ENCODE measurements at regions not wholly inside any gene's neighbourhood (a gene's known extent, or its start where the extent isn't known, plus 50 kb on each side); places are given as distances from the start of the nearest gene placed in this dataset.
"Not testable (repeated sequence)": the region's sequence is repeated elsewhere in the genome, so short reads cannot be mapped to it uniquely, and the experiment has no call there.

DNA sequence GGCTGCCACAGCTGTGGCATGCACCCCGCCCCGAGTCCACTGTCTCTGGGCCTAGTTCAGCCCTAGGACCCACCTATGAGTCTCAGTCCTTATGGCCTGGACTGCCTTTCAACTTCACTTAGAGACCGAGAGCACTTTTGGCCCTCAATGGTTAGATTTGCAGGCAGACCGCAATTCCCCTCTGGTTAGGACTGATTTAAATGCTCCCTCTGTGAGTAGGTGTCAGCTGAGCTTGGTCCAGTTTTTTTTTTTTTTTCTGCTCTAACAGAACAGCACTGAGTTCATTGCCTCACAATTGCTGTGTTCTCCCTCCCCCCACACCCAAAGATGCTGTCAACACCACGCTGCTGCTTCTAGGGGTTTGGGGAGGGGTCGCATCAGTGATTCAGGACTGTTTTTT, 143.2 kb downstream of the BMP15 start:
- DNase-seq (ENCODE audit: low read depth) = no peak
- TF ChIP-seq, protein P1, sequence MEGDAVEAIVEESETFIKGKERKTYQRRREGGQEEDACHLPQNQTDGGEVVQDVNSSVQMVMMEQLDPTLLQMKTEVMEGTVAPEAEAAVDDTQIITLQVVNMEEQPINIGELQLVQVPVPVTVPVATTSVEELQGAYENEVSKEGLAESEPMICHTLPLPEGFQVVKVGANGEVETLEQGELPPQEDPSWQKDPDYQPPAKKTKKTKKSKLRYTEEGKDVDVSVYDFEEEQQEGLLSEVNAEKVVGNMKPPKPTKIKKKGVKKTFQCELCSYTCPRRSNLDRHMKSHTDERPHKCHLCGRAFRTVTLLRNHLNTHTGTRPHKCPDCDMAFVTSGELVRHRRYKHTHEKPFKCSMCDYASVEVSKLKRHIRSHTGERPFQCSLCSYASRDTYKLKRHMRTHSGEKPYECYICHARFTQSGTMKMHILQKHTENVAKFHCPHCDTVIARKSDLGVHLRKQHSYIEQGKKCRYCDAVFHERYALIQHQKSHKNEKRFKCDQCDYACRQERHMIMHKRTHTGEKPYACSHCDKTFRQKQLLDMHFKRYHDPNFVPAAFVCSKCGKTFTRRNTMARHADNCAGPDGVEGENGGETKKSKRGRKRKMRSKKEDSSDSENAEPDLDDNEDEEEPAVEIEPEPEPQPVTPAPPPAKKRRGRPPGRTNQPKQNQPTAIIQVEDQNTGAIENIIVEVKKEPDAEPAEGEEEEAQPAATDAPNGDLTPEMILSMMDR (conservative IDR thresholded peaks at IDR 0.05; ENCODE audit: low read length) = no peak
- no peak overlapping the region for H3K4me3 ChIP-seq (ENCODE audit: low read length)

DNA sequence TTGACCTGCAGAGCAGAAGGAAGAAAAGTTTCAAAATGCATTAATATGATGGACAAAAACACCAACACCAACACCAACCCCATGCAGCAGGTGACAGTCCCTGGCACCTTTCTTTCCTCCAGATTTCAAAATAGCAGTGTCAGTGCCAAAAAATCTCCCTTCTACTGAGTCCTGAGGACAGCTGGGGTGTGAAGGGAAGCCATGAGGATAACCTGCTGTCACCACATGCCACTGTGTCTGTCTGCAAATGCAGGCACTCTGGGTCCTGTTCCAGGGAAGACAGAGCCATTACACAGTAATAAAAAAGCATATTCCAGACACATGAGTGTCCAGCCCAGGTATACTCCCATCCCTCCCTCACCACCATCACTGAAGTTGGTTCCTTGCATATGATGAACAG, 187.5 kb downstream of the BMP15 start:
- TF ChIP-seq, protein P1 (conservative IDR thresholded peaks at IDR 0.05; ENCODE audit: low read length) = no peak
- DNase-seq (ENCODE audit: low read depth) = no peak

DNA sequence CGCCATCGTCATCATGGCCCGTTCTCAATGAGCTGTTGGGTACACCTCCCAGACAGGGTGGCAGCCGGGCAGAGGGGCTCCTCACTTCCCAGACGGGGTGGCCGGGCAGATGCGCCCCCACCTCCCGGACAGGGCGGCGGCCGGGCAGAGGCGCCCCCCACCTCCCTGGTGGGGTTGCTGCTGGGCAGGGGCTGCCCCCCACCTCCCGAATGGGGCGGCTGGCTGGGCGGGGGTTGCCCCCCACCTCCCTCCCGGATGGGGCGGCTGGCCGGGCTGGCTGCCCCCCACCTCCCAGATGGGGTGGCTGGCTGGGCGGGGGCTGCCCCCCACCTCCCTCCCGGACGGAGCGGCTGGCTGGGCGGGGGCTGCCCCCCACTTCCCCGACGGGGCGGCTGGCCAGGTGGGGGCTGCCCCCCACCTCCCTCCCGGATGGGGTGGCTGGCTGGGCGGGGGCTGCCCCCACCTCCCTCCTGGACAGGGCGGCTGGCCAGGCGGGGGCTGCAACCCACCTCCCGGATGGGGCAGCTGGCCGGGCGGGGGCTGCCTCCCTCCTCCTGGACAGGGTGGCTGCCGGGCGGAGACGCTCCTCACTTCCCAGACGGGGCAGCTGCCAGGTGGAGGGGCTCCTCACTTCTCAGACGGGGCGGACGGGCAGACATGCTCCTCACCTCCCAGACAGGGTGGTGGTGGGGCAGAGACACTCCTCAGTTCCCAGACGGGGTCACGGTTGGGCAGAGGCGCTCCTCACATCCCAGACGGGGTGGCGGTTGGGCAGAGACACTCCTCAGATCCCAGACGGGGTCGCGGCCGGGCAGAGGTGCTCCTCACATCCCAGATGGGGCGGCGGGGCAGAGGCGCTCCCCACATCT, 208.8 kb downstream of the BMP15 start:
- not testable (repeated sequence) for H3K4me3 ChIP-seq (ENCODE audit: low read length); DNase-seq (ENCODE audit: low read depth)

More for the DNA sequence above, 187.5 kb downstream of the BMP15 start:
- H3K4me3 ChIP-seq (ENCODE audit: low read length) = no peak overlapping the region

DNA sequence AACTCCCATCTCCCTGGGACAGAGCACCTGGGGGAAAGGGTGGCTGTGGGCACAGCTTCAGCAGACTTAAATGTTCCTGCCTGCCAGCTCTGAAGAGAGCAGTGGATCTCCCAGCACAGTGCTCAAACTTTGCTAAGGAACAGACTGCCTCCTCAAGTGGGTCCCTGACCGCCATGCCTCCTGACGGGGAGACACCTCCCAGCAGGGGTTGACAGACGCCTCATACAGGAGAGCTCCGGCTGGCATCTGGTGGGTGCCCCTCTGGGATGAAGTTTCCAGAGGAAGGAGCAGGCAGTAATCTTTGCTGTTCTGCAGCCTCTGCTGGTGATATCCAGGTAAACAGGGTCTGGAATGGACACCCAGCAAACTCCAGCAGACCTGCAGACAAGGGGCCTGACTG, 206.9 kb upstream of the NUDT10 start:
- not testable (repeated sequence) for DNase-seq (ENCODE audit: low read depth); H3K4me3 ChIP-seq (ENCODE audit: low read length)

DNA sequence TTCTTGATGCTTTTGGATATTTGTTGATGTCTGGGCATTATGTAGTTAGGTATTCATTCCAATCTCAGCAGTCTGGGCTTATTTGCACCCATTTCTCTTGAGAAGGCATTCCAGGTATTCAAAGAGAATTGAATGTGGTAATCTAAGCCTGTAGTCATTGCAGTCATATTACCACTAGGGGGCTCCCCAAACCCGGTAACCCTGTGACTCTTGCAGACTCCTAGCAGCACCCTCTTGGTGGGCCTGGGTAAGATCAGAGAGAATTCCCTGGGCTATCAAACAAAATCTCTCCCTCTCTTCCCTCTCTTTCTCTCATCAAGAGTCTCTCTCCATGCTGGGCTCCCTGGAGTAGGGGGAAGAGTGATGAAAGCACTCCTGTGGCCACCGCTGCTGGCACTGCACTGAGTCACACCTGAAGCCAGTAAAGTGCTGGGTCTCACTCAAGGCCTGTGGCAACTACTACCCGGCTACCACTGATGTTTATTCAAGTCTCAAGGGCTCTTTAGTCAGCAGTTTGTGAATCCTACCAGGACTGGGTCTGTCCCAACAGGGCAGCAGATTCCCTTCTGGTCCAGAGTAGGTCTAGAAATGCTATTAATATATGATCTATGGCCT, 187.7 kb upstream of the NUDT10 start:
- peak; percentile 15 for DNase-seq (ENCODE audit: low read depth)
- TF ChIP-seq, protein P1 (conservative IDR thresholded peaks at IDR 0.05; ENCODE audit: low read length) = peak; percentile 60
- no peak overlapping the region for H3K4me3 ChIP-seq (ENCODE audit: low read length)

DNA sequence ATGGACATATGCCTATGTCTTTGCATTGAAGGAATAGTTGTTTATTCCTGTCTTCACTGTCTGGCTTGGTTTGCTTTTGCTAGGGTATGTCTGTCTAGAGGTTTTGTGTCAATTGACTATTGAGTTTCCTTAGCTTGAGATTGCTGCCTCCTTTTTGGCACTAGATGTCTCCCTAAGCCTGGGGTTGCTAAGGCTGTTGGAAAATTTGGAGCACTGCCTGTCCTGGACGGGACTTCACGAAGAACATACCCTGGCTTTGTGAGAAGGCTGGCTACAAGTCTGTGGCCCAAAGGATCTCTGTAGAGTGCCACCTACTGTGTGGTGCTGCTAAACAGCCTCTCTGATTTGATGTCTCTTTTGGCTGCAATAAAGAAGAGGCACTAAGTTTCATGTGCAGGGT, 183.8 kb upstream of the NUDT10 start:
- no peak overlapping the region for H3K4me3 ChIP-seq (ENCODE audit: low read length)
- TF ChIP-seq, protein P1 (conservative IDR thresholded peaks at IDR 0.05; ENCODE audit: low read length) = no peak
- DNase-seq (ENCODE audit: low read depth) = no peak

DNA sequence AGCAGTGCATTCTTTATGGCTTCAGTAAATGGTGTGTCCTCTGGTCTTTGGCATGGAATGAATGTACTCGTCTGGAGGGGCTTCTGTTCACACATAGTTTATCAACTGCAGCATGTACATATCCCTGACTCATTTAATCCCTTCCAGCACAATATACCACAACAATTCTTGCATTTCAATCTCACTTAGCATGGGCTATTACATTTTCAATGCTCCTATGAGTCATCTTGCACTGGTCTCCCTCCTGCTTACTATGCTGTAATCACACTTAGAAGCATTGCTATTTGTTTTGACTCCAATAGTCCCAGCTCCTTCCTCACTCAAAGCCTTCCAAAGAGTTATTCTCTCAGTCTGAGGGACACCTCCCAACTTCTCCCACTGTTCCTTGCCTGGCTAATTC, 180.9 kb upstream of the NUDT10 start:
- TF ChIP-seq, protein P1 (conservative IDR thresholded peaks at IDR 0.05; ENCODE audit: low read length) = no peak
- DNase-seq (ENCODE audit: low read depth) = no peak
- no peak overlapping the region for H3K4me3 ChIP-seq (ENCODE audit: low read length)

DNA sequence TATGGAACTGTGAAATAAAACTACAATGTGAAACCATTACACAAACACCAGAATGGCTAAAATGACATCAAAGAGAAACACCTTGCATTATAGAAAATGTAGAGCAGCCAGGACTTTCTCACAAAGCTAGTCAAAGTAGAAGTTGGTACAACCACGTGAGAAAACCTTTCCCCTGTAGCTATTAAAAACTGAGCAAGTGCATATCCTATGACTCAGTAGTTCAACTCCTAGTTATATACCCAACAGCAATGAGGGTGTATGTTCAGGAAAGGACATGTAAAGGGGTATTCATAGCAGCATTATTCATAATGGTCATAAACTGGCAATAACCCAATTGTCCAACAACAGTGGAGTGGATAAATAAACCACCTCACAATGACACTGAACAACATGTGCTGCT, 177.5 kb upstream of the NUDT10 start:
- H3K4me3 ChIP-seq (ENCODE audit: low read length) = no peak overlapping the region
- TF ChIP-seq, protein P1 (conservative IDR thresholded peaks at IDR 0.05; ENCODE audit: low read length) = no peak
- DNase-seq (ENCODE audit: low read depth) = no peak
